B cell (primary cell): ENCODE measurements at regions not wholly inside any gene's neighbourhood (a gene's known extent, or its start where the extent isn't known, plus 50 kb on each side); places are given as distances from the start of the nearest gene placed in this dataset.

Experiments used
- ATAC-seq: fragments of 200-7000 bp; cut with Tn5 transposase; one replicate; pipeline ENCODE4 v1.10.0; 2021; ENCODE audit warnings: low read depth, mild to moderate bottlenecking, moderate number of reproducible peaks, moderate library complexity
- CTCF ChIA-PET: fragments of 350-600 bp; sonication (Branson Sonifier 250); formaldehyde crosslinking; loops from one replicate; lab custom pipeline; 2021; ENCODE audit warnings: antibody characterized with exemption, inconsistent platforms; lab: Charles Lee
- POLR2A ChIA-PET: fragments of 350-600 bp; sonication (Branson Sonifier 250); formaldehyde crosslinking; loops from one replicate; lab custom pipeline; 2021; ENCODE audit warnings: antibody characterized with exemption; lab: Charles Lee
- DNase-seq: peaks from one replicate; pipeline ENCODE4 v3.0.0; 2013
- H2AFZ ChIP-seq: 2 replicates; pipeline ENCODE4 v1.6.1; 2012; ENCODE audit warnings: mild to moderate bottlenecking, low read depth, low read length; ENCODE audit not compliant: insufficient read depth, poor library complexity, severe bottlenecking
- H3K27ac ChIP-seq, 2 donors: 1 replicate in 1 of 2; 2 replicates in 1 of 2; pipeline ENCODE4 v1.5.1; 2012 to 2013; ENCODE audit warnings: low read length in 2 of 2, mild to moderate bottlenecking in 2 of 2, moderate library complexity in 1 of 2
- H3K27me3 ChIP-seq, 4 experiments: fragments of 200-600 bp in 1 of 4; sonication (generic) in 1 of 4; replicated peaks in 1 of 4; 1 replicate in 2 of 4; 2 replicates in 2 of 4; pipeline versions ENCODE4 v1.6.1 to v1.7.0; 2013 to 2016; ENCODE audit warnings: low read length in 3 of 4, mild to moderate bottlenecking in 2 of 4, mixed read lengths in 1 of 4, moderate library complexity in 1 of 4; ENCODE audit not compliant: insufficient read depth in 4 of 4, control insufficient read depth in 3 of 4; ENCODE audit errors: control extremely low read depth in 1 of 4
- H3K36me3 ChIP-seq, 2 experiments: replicated peaks in 1 of 2; 1 replicate in 1 of 2; 2 replicates in 1 of 2; pipeline versions ENCODE4 v1.6.1 to v1.7.1; 2013; ENCODE audit warnings: low read length in 1 of 2; ENCODE audit not compliant: insufficient read depth in 2 of 2, control insufficient read depth in 1 of 2; ENCODE audit errors: control extremely low read depth in 1 of 2, extremely low read depth in 1 of 2
- H3K4me1 ChIP-seq, 2 donors: fragments of 200-600 bp in 1 of 2; sonication (generic) in 1 of 2; 1 replicate in 1 of 2; 2 replicates in 1 of 2; pipeline versions ENCODE4 v1.5.1 to v1.6.1; 2013 to 2017; ENCODE audit warnings: low read length in 2 of 2; ENCODE audit not compliant: control insufficient read depth in 2 of 2, insufficient read depth in 2 of 2
- H3K4me2 ChIP-seq: replicated peaks from 2 replicates; pipeline ENCODE3; 2012; ENCODE audit warnings: mild to moderate bottlenecking, low read depth, low read length; ENCODE audit not compliant: poor library complexity, severe bottlenecking
- H3K4me3 ChIP-seq, 5 experiments: fragments of 200-600 bp in 1 of 5; sonication (generic) in 1 of 5; 1 replicate in 3 of 5; 2 replicates in 2 of 5; pipeline versions ENCODE4 v1.5.1 to v1.7.0; 2011 to 2016; ENCODE audit warnings: low read length in 4 of 5, mild to moderate bottlenecking in 4 of 5, low read depth in 2 of 5, control low read depth in 1 of 5, moderate library complexity in 1 of 5; ENCODE audit not compliant: insufficient read depth in 1 of 5; ENCODE audit errors: control extremely low read depth in 1 of 5, extremely low read depth in 1 of 5
- H3K79me2 ChIP-seq: fragments of 200-600 bp; sonication (generic); one replicate; pipeline ENCODE4 v1.6.0; 2016; ENCODE audit warnings: low read length; ENCODE audit not compliant: control insufficient read depth, insufficient read depth
- H3K9ac ChIP-seq: fragments of 200-600 bp; sonication (generic); 2 replicates; pipeline ENCODE4 v1.6.1; 2017; ENCODE audit warnings: mild to moderate bottlenecking, low read length, moderate library complexity
- H3K9me3 ChIP-seq, 3 donors: one replicate each; pipeline versions ENCODE4 v1.6.1 to v1.7.1; 2013; ENCODE audit warnings: low read length in 2 of 3; ENCODE audit not compliant: control insufficient read depth in 2 of 3, insufficient read depth in 1 of 3; ENCODE audit errors: control extremely low read depth in 1 of 3
- H4K20me1 ChIP-seq: 2 replicates; pipeline ENCODE4 v1.6.0; 2012; ENCODE audit warnings: mild to moderate bottlenecking, low read length; ENCODE audit not compliant: insufficient read depth, control insufficient read depth, poor library complexity, severe bottlenecking
- H3K27ac Mint-ChIP-seq: one replicate; pipeline ENCODE4 v1.8.0; 2021; ENCODE audit warnings: mixed read lengths
- H3K27me3 Mint-ChIP-seq: one replicate; pipeline ENCODE4 v1.8.0; 2021; ENCODE audit warnings: mixed read lengths
- H3K4me1 Mint-ChIP-seq: one replicate; pipeline ENCODE4 v1.8.0; 2021; ENCODE audit warnings: mixed read lengths
- H3K4me3 Mint-ChIP-seq: one replicate; pipeline ENCODE4 v1.8.0; 2021; ENCODE audit warnings: mixed read lengths
- H3K9me3 Mint-ChIP-seq: one replicate; pipeline ENCODE4 v1.8.0; 2022; ENCODE audit warnings: mixed read lengths; ENCODE audit not compliant: insufficient read depth
- EZH2 ChIP-seq: IDR thresholded peaks from 2 replicates; pipeline ENCODE4 v1.6.1; 2012; ENCODE audit warnings: borderline replicate concordance, low read depth, mild to moderate bottlenecking, moderate library complexity, low read length; ENCODE audit not compliant: insufficient read depth, poor library complexity, severe bottlenecking
- WGBS: methylation state at CpG from one replicate; pipeline ENCODE4 v1.1.5; 2013; ENCODE audit warnings: missing lambda C conversion rate; ENCODE audit not compliant: insufficient coverage; 5-methylcytosine and 5-hydroxymethylcytosine counted together
- intact Hi-C: fragments of 100-400 bp; cut with micrococcal nuclease; formaldehyde crosslinking; loops from one replicate; pipeline ENCODE4 v1.10.0; 2022
- TF ChIP-seq, protein P1 (sequence below): fragments of 200-600 bp; IDR thresholded peaks from one replicate; pipeline ENCODE4 v1.8.0; 2022; ENCODE audit warnings: antibody characterized with exemption, mild to moderate bottlenecking

DNA sequence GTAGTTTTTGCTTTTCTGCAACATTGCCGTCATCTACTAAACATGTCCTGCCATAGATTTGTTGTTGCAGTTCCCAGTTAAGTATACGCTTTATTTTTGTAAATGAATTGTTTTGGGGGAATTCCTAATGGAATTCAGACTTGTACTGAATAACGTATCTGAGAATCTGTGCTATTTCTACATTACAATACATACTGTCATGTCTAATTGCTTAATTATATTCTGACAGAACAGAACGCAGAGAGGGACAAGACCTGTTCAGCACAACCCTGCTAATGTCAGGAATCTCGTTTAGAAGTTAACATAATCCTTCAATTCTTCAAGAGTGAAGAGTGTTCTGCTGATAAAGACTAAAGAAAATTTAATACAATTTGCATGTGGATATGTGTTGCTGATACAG is 861.1 kb upstream of the KLHL1 start:
- no peaks in the 10 kb centered on the region for H3K27me3 Mint-ChIP-seq
- no peaks in the 10 kb centered on the region for H3K4me1 Mint-ChIP-seq
- H3K4me3 Mint-ChIP-seq = no peak overlapping the region
- H4K20me1 ChIP-seq = no peaks in the 10 kb centered on the region
- no peaks in the 10 kb centered on the region for H3K79me2 ChIP-seq
- no peaks in the 10 kb centered on the region for H3K9me3 ChIP-seq
- DNase-seq (no peak), ATAC-seq (no peak)
- intact Hi-C loops = no loop called here
- WGBS = no CpG with 5 or more reads among the region's 5 CpGs
- CTCF ChIA-PET = no interaction called here
- no peak overlapping the region for H2AFZ ChIP-seq
- no peak overlapping the region for H3K9ac ChIP-seq
- H3K9me3 Mint-ChIP-seq = peaks cover 2% of the 10 kb centered on the region
- no peak for TF ChIP-seq EZH2
- TF ChIP-seq, protein P1, sequence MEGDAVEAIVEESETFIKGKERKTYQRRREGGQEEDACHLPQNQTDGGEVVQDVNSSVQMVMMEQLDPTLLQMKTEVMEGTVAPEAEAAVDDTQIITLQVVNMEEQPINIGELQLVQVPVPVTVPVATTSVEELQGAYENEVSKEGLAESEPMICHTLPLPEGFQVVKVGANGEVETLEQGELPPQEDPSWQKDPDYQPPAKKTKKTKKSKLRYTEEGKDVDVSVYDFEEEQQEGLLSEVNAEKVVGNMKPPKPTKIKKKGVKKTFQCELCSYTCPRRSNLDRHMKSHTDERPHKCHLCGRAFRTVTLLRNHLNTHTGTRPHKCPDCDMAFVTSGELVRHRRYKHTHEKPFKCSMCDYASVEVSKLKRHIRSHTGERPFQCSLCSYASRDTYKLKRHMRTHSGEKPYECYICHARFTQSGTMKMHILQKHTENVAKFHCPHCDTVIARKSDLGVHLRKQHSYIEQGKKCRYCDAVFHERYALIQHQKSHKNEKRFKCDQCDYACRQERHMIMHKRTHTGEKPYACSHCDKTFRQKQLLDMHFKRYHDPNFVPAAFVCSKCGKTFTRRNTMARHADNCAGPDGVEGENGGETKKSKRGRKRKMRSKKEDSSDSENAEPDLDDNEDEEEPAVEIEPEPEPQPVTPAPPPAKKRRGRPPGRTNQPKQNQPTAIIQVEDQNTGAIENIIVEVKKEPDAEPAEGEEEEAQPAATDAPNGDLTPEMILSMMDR = no peak
- no peaks in the 10 kb centered on the region for H3K36me3 ChIP-seq
- no peaks in the 10 kb centered on the region for H3K27me3 ChIP-seq
- no peak overlapping the region for H3K4me3 ChIP-seq
- H3K27ac ChIP-seq = no peak overlapping the region
- H3K4me2 ChIP-seq = no peak overlapping the region
- no peak overlapping the region for H3K27ac Mint-ChIP-seq
- no peaks in the 10 kb centered on the region for H3K4me1 ChIP-seq
- POLR2A ChIA-PET = no interaction called here

DNA sequence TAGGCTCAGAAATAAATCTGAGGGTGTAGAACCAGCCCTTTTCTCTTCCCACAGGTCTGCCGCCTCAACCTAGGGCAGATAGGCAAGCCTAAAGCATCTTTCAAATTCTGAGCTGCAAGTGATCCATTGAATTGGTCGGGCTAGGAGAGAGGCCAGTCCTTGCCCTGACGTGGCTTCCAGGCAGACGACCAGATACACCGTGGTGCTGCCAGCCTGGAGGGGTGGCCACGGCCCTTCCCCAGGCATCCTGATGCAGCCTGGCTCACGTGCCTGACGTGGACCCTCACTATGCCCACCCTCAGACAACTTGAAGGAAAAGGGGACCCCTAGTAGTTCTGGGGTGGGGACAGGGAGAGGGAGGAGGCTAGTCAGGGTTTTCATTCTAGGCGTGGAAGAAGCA is 859.3 kb upstream of the KLHL1 start:
- H3K27ac ChIP-seq = no peak overlapping the region
- H3K79me2 ChIP-seq = no peaks in the 10 kb centered on the region
- no peaks in the 10 kb centered on the region for H3K36me3 ChIP-seq
- H3K27me3 ChIP-seq = no peaks in the 10 kb centered on the region
- WGBS = 97% methylated on average over 5 of the region's 9 CpGs
- Mint-ChIP-seq H3K27ac (no peak overlapping the region), H3K4me3 (no peak overlapping the region), H3K9me3 (no peaks in the 10 kb centered on the region), H3K27me3 (no peaks in the 10 kb centered on the region), H3K4me1 (no peaks in the 10 kb centered on the region)
- no peak overlapping the region for H3K9ac ChIP-seq
- intact Hi-C loops = no loop called here
- no peaks in the 10 kb centered on the region for H3K4me1 ChIP-seq
- H3K9me3 ChIP-seq = no peaks in the 10 kb centered on the region
- ChIA-PET CTCF (no interaction called here), POLR2A (no interaction called here)
- H4K20me1 ChIP-seq = no peaks in the 10 kb centered on the region
- DNase-seq (no peak), ATAC-seq (no peak)
- no peak overlapping the region for H3K4me3 ChIP-seq
- no peak overlapping the region for H2AFZ ChIP-seq
- no peak overlapping the region for H3K4me2 ChIP-seq
- TF ChIP-seq, protein P1 = no peak
- no peak for TF ChIP-seq EZH2
